A549 (cell line): ENCODE measurements at regions not wholly inside any gene's neighbourhood (a gene's known extent, or its start where the extent isn't known, plus 50 kb on each side); places are given as distances from the start of the nearest gene placed in this dataset.

Experiments used
- ATAC-seq, 2 experiments: fragments of 200-7000 bp in 1 of 2; fragments of >200 bp in 1 of 2; cut with Nextera tagmentation in 1 of 2; cut with Tn5 transposase in 1 of 2; 3 replicates each; pipeline versions ENCODE4 v1.8.0 to v1.9.1; 2018 to 2020; ENCODE audit warnings: mild to moderate bottlenecking in 1 of 2, moderate library complexity in 1 of 2
- CTCF ChIA-PET: fragments of 300-600 bp; sonication (Branson Sonifier 250); formaldehyde crosslinking; extraction: SDS; loops from one replicate; lab custom pipeline; 2021; ENCODE audit warnings: antibody characterized with exemption, inconsistent platforms; lab: Yijun Ruan, JAX
- POLR2A ChIA-PET: fragments of 350-600 bp; formaldehyde crosslinking; extraction: SDS; loops from one replicate; lab custom pipeline; 2021; ENCODE audit warnings: antibody characterized with exemption, inconsistent platforms; lab: Yijun Ruan, JAX
- DNase-seq, 2 experiments: peaks; one replicate each; pipeline versions ENCODE4 v3.0.0 to v3.0.0-alpha.2; 2011 to 2016; ENCODE audit warnings: low read depth in 1 of 2, low spot score in 1 of 2
- FAIRE-seq: peaks from 2 replicates; lab custom pipeline; 2011; peaks lifted over from hg19 to GRCh38; lab: Jason Lieb, UNC
- H3K27ac ChIP-seq, 2 experiments: fragments of >200 bp; sonication (Bioruptor Twin); formaldehyde crosslinking; 3 replicates each; pipeline ENCODE4 v1.5.1; 2016 to 2017
- H3K4me1 ChIP-seq: fragments of >200 bp; sonication (Bioruptor Twin); formaldehyde crosslinking; 3 replicates; pipeline ENCODE4 v1.6.1; 2016
- H3K4me2 ChIP-seq: fragments of >200 bp; sonication (Bioruptor Twin); formaldehyde crosslinking; 3 replicates; pipeline ENCODE4 v1.6.1; 2016
- H3K4me3 ChIP-seq: fragments of >200 bp; sonication (Bioruptor Twin); formaldehyde crosslinking; 3 replicates; pipeline ENCODE4 v1.5.1; 2016
- H3K9me3 ChIP-seq: fragments of >200 bp; sonication (Bioruptor Twin); formaldehyde crosslinking; 3 replicates; pipeline ENCODE4 v1.6.1; 2016
- ATOH8 ChIP-seq: fragments of 250-450 bp; sonication (Bioruptor Pico); IDR thresholded peaks from 2 replicates; pipeline ENCODE4 v1.5.0; 2020; ENCODE audit warnings: low read depth, mild to moderate bottlenecking, moderate library complexity
- CHD2 ChIP-seq: fragments of 150-350 bp; IDR thresholded peaks from 2 replicates; pipeline ENCODE4 v1.6.1; 2014; ENCODE audit warnings: low read length; ENCODE audit not compliant: partially characterized antibody
- CHD4 ChIP-seq: fragments of 200-600 bp; sonication (generic); IDR thresholded peaks from 2 replicates; pipeline ENCODE4 v1.6.1; 2016; ENCODE audit warnings: antibody characterized with exemption, mild to moderate bottlenecking, borderline replicate concordance
- EHF ChIP-seq: fragments of 250-450 bp; sonication (Bioruptor Pico); IDR thresholded peaks from 2 replicates; pipeline ENCODE4 v1.5.0; 2020; ENCODE audit warnings: mild to moderate bottlenecking
- EHMT2 ChIP-seq: fragments of 200-600 bp; sonication (generic); IDR thresholded peaks from 2 replicates; pipeline ENCODE4 v1.6.1; 2016; ENCODE audit warnings: antibody characterized with exemption, low read depth, mild to moderate bottlenecking, moderate library complexity
- EP300 ChIP-seq, 2 experiments: fragments of >200 bp; sonication (Bioruptor Twin); formaldehyde crosslinking; IDR thresholded peaks; 2 replicates in 1 of 2; 3 replicates in 1 of 2; pipeline ENCODE4 v1.6.1; 2016 to 2017
- ESRRA ChIP-seq: fragments of 150-350 bp; IDR thresholded peaks from 2 replicates; pipeline ENCODE4 v1.6.1; 2014; ENCODE audit warnings: mild to moderate bottlenecking, low read length, borderline replicate concordance
- FOSB ChIP-seq: fragments of 250-450 bp; sonication (Bioruptor Pico); IDR thresholded peaks from 2 replicates; pipeline ENCODE4 v1.5.0; 2020; ENCODE audit warnings: mild to moderate bottlenecking, moderate library complexity
- FOSL2 ChIP-seq, 2 experiments: fragments of 450-650 bp in 1 of 2; fragments of >200 bp in 1 of 2; sonication (Bioruptor Twin) in 1 of 2; formaldehyde crosslinking; IDR thresholded peaks; 2 replicates each; pipeline versions ENCODE4 v1.5.0 to v1.6.1; 2016 to 2020; ENCODE audit warnings: mild to moderate bottlenecking in 1 of 2, moderate library complexity in 1 of 2
- FOXS1 ChIP-seq: fragments of 250-450 bp; sonication (Bioruptor Pico); IDR thresholded peaks from 2 replicates; pipeline ENCODE4 v1.5.0; 2020; ENCODE audit warnings: mild to moderate bottlenecking, moderate library complexity
- HDAC2 ChIP-seq: fragments of 200-600 bp; sonication (generic); IDR thresholded peaks from 2 replicates; pipeline ENCODE4 v1.6.1; 2016
- HOXA7 ChIP-seq: fragments of 250-450 bp; sonication (Bioruptor Pico); IDR thresholded peaks from 2 replicates; pipeline ENCODE4 v1.5.0; 2020; ENCODE audit warnings: mild to moderate bottlenecking, moderate library complexity
- HOXB13 ChIP-seq: fragments of 250-450 bp; sonication (Bioruptor Pico); IDR thresholded peaks from 2 replicates; pipeline ENCODE4 v1.5.0; 2020; ENCODE audit warnings: low read depth, mild to moderate bottlenecking, moderate library complexity
- HOXB5 ChIP-seq: fragments of 250-450 bp; sonication (Bioruptor Pico); IDR thresholded peaks from 2 replicates; pipeline ENCODE4 v1.5.0; 2020; ENCODE audit warnings: mild to moderate bottlenecking, moderate library complexity
- MAZ ChIP-seq: fragments of 150-350 bp; IDR thresholded peaks from 2 replicates; pipeline ENCODE4 v1.6.1; 2014; ENCODE audit warnings: antibody characterized with exemption, low read depth, low read length, borderline replicate concordance
- MYC ChIP-seq: IDR thresholded peaks from 2 replicates; pipeline ENCODE4 v1.6.1; 2012; ENCODE audit warnings: mild to moderate bottlenecking, inconsistent platforms, low read length, improper control_type of control experiment, borderline replicate concordance
- NPAS2 ChIP-seq: fragments of 250-450 bp; sonication (Bioruptor Pico); IDR thresholded peaks from 2 replicates; pipeline ENCODE4 v1.8.0; 2022; ENCODE audit warnings: mild to moderate bottlenecking, moderate library complexity, borderline replicate concordance
- NR3C1 ChIP-seq: fragments of >200 bp; sonication (Bioruptor Twin); formaldehyde crosslinking; IDR thresholded peaks from 3 replicates; pipeline ENCODE4 v1.6.1; 2017
- POLR2A ChIP-seq: IDR thresholded peaks from 2 replicates; pipeline ENCODE4 v1.6.1; 2012; ENCODE audit warnings: mild to moderate bottlenecking, low read length
- RARB ChIP-seq: fragments of 250-450 bp; sonication (Bioruptor Pico); IDR thresholded peaks from 2 replicates; pipeline ENCODE4 v1.8.0; 2021; ENCODE audit warnings: mild to moderate bottlenecking, moderate library complexity
- RCOR1 ChIP-seq: fragments of 150-350 bp; IDR thresholded peaks from 2 replicates; pipeline ENCODE4 v1.6.1; 2014; ENCODE audit warnings: antibody characterized with exemption, low read length, low read depth
- RFX5 ChIP-seq: fragments of 450-650 bp; IDR thresholded peaks from 2 replicates; pipeline ENCODE4 v1.7.1; 2014; ENCODE audit warnings: antibody characterized with exemption, mild to moderate bottlenecking, moderate library complexity
- SMC3 ChIP-seq: fragments of >200 bp; sonication (Bioruptor Twin); formaldehyde crosslinking; IDR thresholded peaks from 3 replicates; pipeline ENCODE4 v1.6.1; 2018; ENCODE audit warnings: inconsistent platforms
- SREBF2 ChIP-seq: fragments of 450-650 bp; IDR thresholded peaks from 2 replicates; pipeline ENCODE4 v1.6.1; 2014; ENCODE audit warnings: mild to moderate bottlenecking, moderate library complexity
- ZC3H11A ChIP-seq: fragments of 450-650 bp; IDR thresholded peaks from 2 replicates; pipeline ENCODE4 v1.6.1; 2014; ENCODE audit warnings: antibody characterized with exemption, mild to moderate bottlenecking
- ZFP36 ChIP-seq: fragments of 450-650 bp; IDR thresholded peaks from 2 replicates; pipeline ENCODE4 v1.6.1; 2014; ENCODE audit warnings: borderline replicate concordance; ENCODE audit not compliant: partially characterized antibody
- ZNF302 ChIP-seq: fragments of 250-450 bp; sonication (Bioruptor Pico); IDR thresholded peaks from 2 replicates; pipeline ENCODE4 v1.9.0; 2021; ENCODE audit warnings: inconsistent platforms, mild to moderate bottlenecking, moderate library complexity
- ZSCAN20 ChIP-seq: fragments of 250-450 bp; sonication (Bioruptor Pico); IDR thresholded peaks from 2 replicates; pipeline ENCODE4 v1.8.0; 2022; ENCODE audit warnings: mild to moderate bottlenecking, moderate library complexity
- WGBS: methylation state at CpG from one replicate; pipeline ENCODE4 v1.1.6; 2017; ENCODE audit errors: missing lambda C conversion rate; 5-methylcytosine and 5-hydroxymethylcytosine counted together
- TF ChIP-seq, protein P1 (sequence below): fragments of >200 bp; sonication (Bioruptor Twin); formaldehyde crosslinking; IDR thresholded peaks from 3 replicates; pipeline ENCODE4 v1.5.1; 2016
- TF ChIP-seq, protein P2 (sequence below): fragments of 250-450 bp; sonication (Bioruptor Pico); IDR thresholded peaks from 2 replicates; pipeline ENCODE4 v1.5.0; 2021; ENCODE audit warnings: mild to moderate bottlenecking, moderate library complexity, borderline replicate concordance
- TF ChIP-seq, protein P3 (sequence below): fragments of >200 bp; sonication (Bioruptor Twin); formaldehyde crosslinking; IDR thresholded peaks from 2 replicates; pipeline ENCODE4 v1.6.1; 2016
- TF ChIP-seq, protein P4 (sequence below): fragments of 450-650 bp; IDR thresholded peaks from 2 replicates; pipeline ENCODE4 v1.6.1; 2014; ENCODE audit warnings: antibody characterized with exemption

GRCh38 chr2:215737477-215737876 is 275.9 kb downstream of the MREG start (continued):
- TF ChIP-seq, protein P1, sequence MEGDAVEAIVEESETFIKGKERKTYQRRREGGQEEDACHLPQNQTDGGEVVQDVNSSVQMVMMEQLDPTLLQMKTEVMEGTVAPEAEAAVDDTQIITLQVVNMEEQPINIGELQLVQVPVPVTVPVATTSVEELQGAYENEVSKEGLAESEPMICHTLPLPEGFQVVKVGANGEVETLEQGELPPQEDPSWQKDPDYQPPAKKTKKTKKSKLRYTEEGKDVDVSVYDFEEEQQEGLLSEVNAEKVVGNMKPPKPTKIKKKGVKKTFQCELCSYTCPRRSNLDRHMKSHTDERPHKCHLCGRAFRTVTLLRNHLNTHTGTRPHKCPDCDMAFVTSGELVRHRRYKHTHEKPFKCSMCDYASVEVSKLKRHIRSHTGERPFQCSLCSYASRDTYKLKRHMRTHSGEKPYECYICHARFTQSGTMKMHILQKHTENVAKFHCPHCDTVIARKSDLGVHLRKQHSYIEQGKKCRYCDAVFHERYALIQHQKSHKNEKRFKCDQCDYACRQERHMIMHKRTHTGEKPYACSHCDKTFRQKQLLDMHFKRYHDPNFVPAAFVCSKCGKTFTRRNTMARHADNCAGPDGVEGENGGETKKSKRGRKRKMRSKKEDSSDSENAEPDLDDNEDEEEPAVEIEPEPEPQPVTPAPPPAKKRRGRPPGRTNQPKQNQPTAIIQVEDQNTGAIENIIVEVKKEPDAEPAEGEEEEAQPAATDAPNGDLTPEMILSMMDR, result no peak

GRCh38 chr2:215736653-215737290 is 276.6 kb downstream of the MREG start:
- ChIA-PET POLR2A (no interaction called here), CTCF (interaction anchor here (1.1 to 1.7 kb wide), 3 partner anchors 11 to 183 kb away, joined by 3 to 7 read pairs (median 4); no protein-coding TSS in a partner anchor)
- WGBS, result 23% methylated on average over 4 of the region's 4 CpGs
- H3K4me2 ChIP-seq, result peak overlapping the region; percentile 20; the same call in 2 of the 3 replicates
- FAIRE-seq, result no peak
- H3K4me1 ChIP-seq, result peaks cover 11% of the 10 kb centered on the region; the same call in 2 of the 3 replicates
- no peaks in the 10 kb centered on the region for H3K9me3 ChIP-seq
- H3K4me3 ChIP-seq, result no peak overlapping the region
- peak overlapping the region in 1 of 2 experiments; percentile 42; a peak in 2 of 6 replicates for H3K27ac ChIP-seq
- peak; percentile 97 to 98 for ATAC-seq
- peak; percentile 20 to 76 for DNase-seq
- TF ChIP-seq RCOR1 (no peak), ZC3H11A (no peak), EHMT2 (no peak), HOXA7 (CRISPR knock-in tag) (no peak), HOXB5 (CRISPR knock-in tag) (no peak), SMC3 (peak; percentile 46), ESRRA (peak; percentile 85; the same call in 1 of the 2 replicates), EHF (no peak), CHD2 (no peak), ZFP36 (no peak), FOXS1 (CRISPR knock-in tag) (no peak), SREBF2 (no peak), FOSB (no peak), FOSL2 (IDR thresholded peaks at IDR 0.05) (peak; percentile 57), FOSL2 (CRISPR knock-in tag; IDR thresholded peaks at IDR 0.05) (peak; percentile 21; the same call in 1 of the 2 replicates), ZNF302 (no peak), MAZ (no peak), RFX5 (no peak), NPAS2 (no peak), POLR2A (no peak), ATOH8 (CRISPR knock-in tag) (no peak), RARB (CRISPR knock-in tag) (no peak), EP300 (IDR thresholded peaks at IDR 0.05) (peak; percentile 50 to 80; a peak in 3 of 5 replicates), HOXB13 (CRISPR knock-in tag) (no peak), HDAC2 (no peak), CHD4 (no peak), ZSCAN20 (no peak), NR3C1 (no peak), MYC (no peak)
- TF ChIP-seq, protein P2, sequence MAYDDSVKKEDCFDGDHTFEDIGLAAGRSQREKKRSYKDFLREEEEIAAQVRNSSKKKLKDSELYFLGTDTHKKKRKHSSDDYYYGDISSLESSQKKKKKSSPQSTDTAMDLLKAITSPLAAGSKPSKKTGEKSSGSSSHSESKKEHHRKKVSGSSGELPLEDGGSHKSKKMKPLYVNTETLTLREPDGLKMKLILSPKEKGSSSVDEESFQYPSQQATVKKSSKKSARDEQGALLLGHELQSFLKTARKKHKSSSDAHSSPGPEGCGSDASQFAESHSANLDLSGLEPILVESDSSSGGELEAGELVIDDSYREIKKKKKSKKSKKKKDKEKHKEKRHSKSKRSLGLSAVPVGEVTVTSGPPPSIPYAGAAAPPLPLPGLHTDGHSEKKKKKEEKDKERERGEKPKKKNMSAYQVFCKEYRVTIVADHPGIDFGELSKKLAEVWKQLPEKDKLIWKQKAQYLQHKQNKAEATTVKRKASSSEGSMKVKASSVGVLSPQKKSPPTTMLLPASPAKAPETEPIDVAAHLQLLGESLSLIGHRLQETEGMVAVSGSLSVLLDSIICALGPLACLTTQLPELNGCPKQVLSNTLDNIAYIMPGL, result no peak
- TF ChIP-seq, protein P3, sequence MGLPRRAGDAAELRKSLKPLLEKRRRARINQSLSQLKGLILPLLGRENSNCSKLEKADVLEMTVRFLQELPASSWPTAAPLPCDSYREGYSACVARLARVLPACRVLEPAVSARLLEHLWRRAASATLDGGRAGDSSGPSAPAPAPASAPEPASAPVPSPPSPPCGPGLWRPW, result no peak
- TF ChIP-seq, protein P1, result 0 out of 3 replicates have a peak, but pooled peaks have one; percentile 22
- TF ChIP-seq, protein P4, sequence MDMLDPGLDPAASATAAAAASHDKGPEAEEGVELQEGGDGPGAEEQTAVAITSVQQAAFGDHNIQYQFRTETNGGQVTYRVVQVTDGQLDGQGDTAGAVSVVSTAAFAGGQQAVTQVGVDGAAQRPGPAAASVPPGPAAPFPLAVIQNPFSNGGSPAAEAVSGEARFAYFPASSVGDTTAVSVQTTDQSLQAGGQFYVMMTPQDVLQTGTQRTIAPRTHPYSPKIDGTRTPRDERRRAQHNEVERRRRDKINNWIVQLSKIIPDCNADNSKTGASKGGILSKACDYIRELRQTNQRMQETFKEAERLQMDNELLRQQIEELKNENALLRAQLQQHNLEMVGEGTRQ, result no peak
